HT-29 (cell line): ENCODE measurements at regions not wholly inside any gene's neighbourhood (a gene's known extent, or its start where the extent isn't known, plus 50 kb on each side); places are given as distances from the start of the nearest gene placed in this dataset. TPM values are rescaled to one million over a fixed set of nuclear protein-coding genes. Genes with fewer than 3 reads are reported as not detected.

Experiments used
- small RNA-seq: library from RNA; depleted of rRNA; stranded (forward); fragments of <200 nt; gene quantifications from one replicate; pipeline ENCODE3, GENCODE V24; 2014

Small RNA genes in the stretch of these regions (small RNA-seq; reads per million reads assigned to genes)
- not detected for gene AC114811.1
